Sigmoid colon (tissue), 4 donors: ENCODE measurements at regions not wholly inside any gene's neighbourhood (a gene's known extent, or its start where the extent isn't known, plus 50 kb on each side); places are given as distances from the start of the nearest gene placed in this dataset.

Experiments used
- CTCF ChIP-seq, 4 experiments: fragments of 450-650 bp in 3 of 4; fragments of 200-600 bp in 1 of 4; IDR thresholded peaks; one replicate each; pipeline ENCODE4 v1.5.1; 2016 to 2019; ENCODE audit warnings: antibody characterized with exemption in 4 of 4, mild to moderate bottlenecking in 3 of 4, moderate library complexity in 2 of 4
- EP300 ChIP-seq, 4 donors: sonication (generic); formaldehyde crosslinking; IDR thresholded peaks; one replicate each; pipeline ENCODE4 v1.6.1; 2017; ENCODE audit warnings: antibody characterized with exemption in 4 of 4
- POLR2A ChIP-seq, 2 donors: fragments of 450-650 bp; IDR thresholded peaks; one replicate each; pipeline ENCODE4 v1.6.1; 2016; ENCODE audit warnings: antibody characterized with exemption in 2 of 2, mild to moderate bottlenecking in 2 of 2, moderate library complexity in 2 of 2
- POLR2AphosphoS5 ChIP-seq, 4 donors: sonication (generic); formaldehyde crosslinking; IDR thresholded peaks; one replicate each; pipeline ENCODE4 v1.6.1; 2017; ENCODE audit warnings: antibody characterized with exemption in 4 of 4

DNA sequence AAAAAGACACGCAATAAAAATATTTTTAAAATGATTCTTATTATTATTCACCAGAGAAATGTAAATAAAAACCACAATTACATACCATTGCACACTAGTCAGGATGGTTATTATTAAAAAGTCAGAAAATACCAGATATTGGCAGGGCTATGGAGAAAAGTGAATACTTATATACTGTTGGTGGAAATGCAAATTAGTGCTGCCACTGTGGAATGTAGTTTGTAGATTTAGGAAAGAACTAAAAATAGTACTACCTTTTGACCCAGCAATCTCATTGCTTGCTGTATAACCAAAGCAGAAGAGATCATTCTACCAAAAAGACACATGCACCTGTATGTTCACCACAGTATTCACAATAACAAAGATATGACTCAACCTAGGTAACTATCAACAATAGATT is 1237.3 kb upstream of the FAM98A start:
- no peak for TF ChIP-seq CTCF (IDR thresholded peaks at IDR 0.05)
- no peak for TF ChIP-seq POLR2A (IDR thresholded peaks at IDR 0.05)
- no peak for TF ChIP-seq EP300 (IDR thresholded peaks at IDR 0.05)
- no peak for TF ChIP-seq POLR2AphosphoS5 (IDR thresholded peaks at IDR 0.05)
